KMS-11 (cell line): ENCODE measurements at regions not wholly inside any gene's neighbourhood (a gene's known extent, or its start where the extent isn't known, plus 50 kb on each side); places are given as distances from the start of the nearest gene placed in this dataset.

ENCODE experiments used
- H2AFZ ChIP-seq: fragments of 200-600 bp; sonication (generic); 2 replicates; pipeline ENCODE4 v1.6.1; 2016; ENCODE audit warnings: antibody characterized with exemption, mixed run types, low read depth
- H3K27ac ChIP-seq: fragments of 200-600 bp; sonication (generic); 2 replicates; pipeline ENCODE4 v1.6.1; 2016; ENCODE audit warnings: mild to moderate bottlenecking, mixed run types
- H3K27me3 ChIP-seq: fragments of 200-600 bp; sonication (generic); 2 replicates; pipeline ENCODE4 v1.6.1; 2017; ENCODE audit warnings: mild to moderate bottlenecking, low read depth, mixed run types, moderate library complexity; ENCODE audit not compliant: insufficient read depth
- H3K36me3 ChIP-seq: fragments of 200-600 bp; sonication (generic); 2 replicates; pipeline ENCODE4 v1.6.1; 2017; ENCODE audit warnings: mild to moderate bottlenecking, mixed run types; ENCODE audit not compliant: insufficient read depth
- H3K4me1 ChIP-seq: fragments of 200-600 bp; sonication (generic); 2 replicates; pipeline ENCODE4 v1.6.1; 2016; ENCODE audit warnings: mild to moderate bottlenecking, low read depth, mixed run types; ENCODE audit not compliant: poor library complexity, severe bottlenecking
- H3K4me2 ChIP-seq: fragments of 200-600 bp; sonication (generic); 2 replicates; pipeline ENCODE4 v1.7.0; 2016; ENCODE audit warnings: mild to moderate bottlenecking, mixed run types
- H3K4me3 ChIP-seq: fragments of 200-600 bp; sonication (generic); IDR thresholded peaks from 2 replicates; pipeline ENCODE4 v1.6.1; 2017; ENCODE audit warnings: low read depth, low read length, mixed read lengths; ENCODE audit not compliant: insufficient read depth
- H3K79me2 ChIP-seq: fragments of 200-600 bp; sonication (generic); 2 replicates; pipeline ENCODE4 v1.6.1; 2016; ENCODE audit warnings: low read depth, mixed run types; ENCODE audit not compliant: insufficient read depth
- H3K9ac ChIP-seq: fragments of 200-600 bp; sonication (generic); 2 replicates; pipeline ENCODE4 v1.6.1; 2016; ENCODE audit warnings: mild to moderate bottlenecking, mixed run types
- H4K20me1 ChIP-seq: fragments of 200-600 bp; sonication (generic); 2 replicates; pipeline ENCODE4 v1.6.1; 2016; ENCODE audit warnings: mild to moderate bottlenecking, mixed run types; ENCODE audit not compliant: insufficient read depth
- CTCF ChIP-seq: fragments of 200-600 bp; sonication (generic); conservative IDR thresholded peaks from 2 replicates; pipeline ENCODE4 v1.6.1; 2017; ENCODE audit warnings: low read depth, mild to moderate bottlenecking, antibody characterized with exemption, low read length, moderate library complexity, mixed read lengths

- TF ChIP-seq CTCF, result no peak
- no peaks in the 10 kb centered on the region for H4K20me1 ChIP-seq
Observed at GRCh38 chr16:7021653-7022275, 310.9 kb upstream of the RBFOX1 start.

GRCh38 chr16:7017006-7017662 lies 315.5 kb upstream of the RBFOX1 start:
- Histone ChIP-seq H3K79me2 (no peaks in the 10 kb centered on the region), H4K20me1 (no peaks in the 10 kb centered on the region), H2AFZ (no peak overlapping the region), H3K4me3 (no peak overlapping the region), H3K9ac (no peak overlapping the region), H3K36me3 (no peaks in the 10 kb centered on the region), H3K27me3 (no peaks in the 10 kb centered on the region), H3K27ac (no peak overlapping the region), H3K4me1 (no peaks in the 10 kb centered on the region), H3K4me2 (no peak overlapping the region)
- TF ChIP-seq CTCF, result no peak

More at GRCh38 chr16:7021653-7022275, 310.9 kb upstream of the RBFOX1 start:
- Histone ChIP-seq H3K4me1 (no peaks in the 10 kb centered on the region), H2AFZ (no peak overlapping the region), H3K27ac (no peak overlapping the region), H3K4me3 (no peak overlapping the region), H3K79me2 (no peaks in the 10 kb centered on the region), H3K27me3 (no peaks in the 10 kb centered on the region), H3K4me2 (no peak overlapping the region), H3K36me3 (no peaks in the 10 kb centered on the region), H3K9ac (no peak overlapping the region)

GRCh38 chr16:7014756-7015155 lies 317.9 kb upstream of the RBFOX1 start:
- Histone ChIP-seq H3K4me2 (no peak overlapping the region), H3K27ac (no peak overlapping the region), H3K27me3 (no peaks in the 10 kb centered on the region), H3K4me3 (no peak overlapping the region), H2AFZ (no peak overlapping the region), H3K9ac (no peak overlapping the region), H3K36me3 (no peaks in the 10 kb centered on the region), H3K79me2 (no peaks in the 10 kb centered on the region), H4K20me1 (no peaks in the 10 kb centered on the region), H3K4me1 (no peaks in the 10 kb centered on the region)
- TF ChIP-seq CTCF, result no peak

GRCh38 chr16:7013990-7014389 lies 318.7 kb upstream of the RBFOX1 start:
- Histone ChIP-seq H3K4me1 (no peaks in the 10 kb centered on the region), H3K4me3 (no peak overlapping the region), H3K27me3 (no peaks in the 10 kb centered on the region), H3K36me3 (no peaks in the 10 kb centered on the region), H2AFZ (no peak overlapping the region), H3K79me2 (no peaks in the 10 kb centered on the region), H3K9ac (no peak overlapping the region), H3K27ac (no peak overlapping the region), H3K4me2 (no peak overlapping the region), H4K20me1 (no peaks in the 10 kb centered on the region)
- TF ChIP-seq CTCF, result no peak
